Fibroblast of lung (primary cell): ENCODE measurements at regions not wholly inside any gene's neighbourhood (a gene's known extent, or its start where the extent isn't known, plus 50 kb on each side); places are given as distances from the start of the nearest gene placed in this dataset.
A peak's percentile ranks its signal among the peaks of the same experiment; 100 is the strongest.

Source experiments
- DNase-seq, 2 donors: peaks; one replicate each; pipeline versions ENCODE4 v3.0.0 to v3.0.0-alpha.2; 2010; ENCODE audit warnings: low read depth in 2 of 2
- H2AFZ ChIP-seq: 2 replicates; pipeline ENCODE4 v1.5.1; 2012; ENCODE audit warnings: low read length, control low read depth, inconsistent platforms
- H3K27ac ChIP-seq: 2 replicates; pipeline ENCODE4 v1.5.1; 2011; ENCODE audit warnings: low read length, control low read depth; ENCODE audit not compliant: insufficient read depth
- H3K27me3 ChIP-seq: 2 replicates; pipeline ENCODE4 v1.5.1; 2011; ENCODE audit warnings: mild to moderate bottlenecking, low read length; ENCODE audit not compliant: control insufficient read depth, insufficient read depth
- H3K36me3 ChIP-seq: 2 replicates; pipeline ENCODE4 v1.5.1; 2011; ENCODE audit warnings: low read length; ENCODE audit not compliant: control insufficient read depth, insufficient read depth
- H3K4me1 ChIP-seq: 2 replicates; pipeline ENCODE4 v1.5.1; 2011; ENCODE audit warnings: low read length; ENCODE audit not compliant: control insufficient read depth, insufficient read depth; ENCODE audit errors: extremely low read depth
- H3K4me2 ChIP-seq: 2 replicates; pipeline ENCODE4 v1.5.1; 2011; ENCODE audit warnings: low read length, control low read depth; ENCODE audit not compliant: insufficient read depth; ENCODE audit errors: extremely low read depth
- H3K4me3 ChIP-seq, 4 experiments: fragments of 200-600 bp in 1 of 4; sonication (generic) in 1 of 4; replicated peaks in 1 of 4; 2 replicates each; pipeline ENCODE4 v1.5.1; 2011 to 2016; ENCODE audit warnings: low read length in 4 of 4, low read depth in 3 of 4, mild to moderate bottlenecking in 3 of 4, control low read depth in 2 of 4, inconsistent platforms in 1 of 4, mixed read lengths in 1 of 4; ENCODE audit not compliant: insufficient read depth in 1 of 4; ENCODE audit errors: control extremely low read depth in 1 of 4
- H3K79me2 ChIP-seq: 2 replicates; pipeline ENCODE4 v1.5.1; 2012; ENCODE audit warnings: mild to moderate bottlenecking, low read length, inconsistent platforms; ENCODE audit not compliant: control insufficient read depth, insufficient read depth
- H3K9ac ChIP-seq: 2 replicates; pipeline ENCODE4 v1.5.1; 2011; ENCODE audit warnings: mild to moderate bottlenecking, low read length, control low read depth; ENCODE audit not compliant: insufficient read depth
- H3K9me3 ChIP-seq: 2 replicates; pipeline ENCODE4 v1.5.1; 2012; ENCODE audit warnings: low read depth, low read length; ENCODE audit not compliant: control insufficient read depth, insufficient read depth
- H4K20me1 ChIP-seq: 2 replicates; pipeline ENCODE4 v1.5.1; 2011; ENCODE audit warnings: low read length; ENCODE audit not compliant: control insufficient read depth, insufficient read depth; ENCODE audit errors: extremely low read depth
- EZH2 ChIP-seq: IDR thresholded peaks from 2 replicates; pipeline ENCODE4 v1.5.1; 2012; ENCODE audit warnings: low read length, control low read depth, mild to moderate bottlenecking; ENCODE audit errors: missing control alignments
- TF ChIP-seq, protein P1 (sequence below), 2 donors: IDR thresholded peaks in 1 of 2; conservative IDR thresholded peaks in 1 of 2; 1 replicate in 1 of 2; 2 replicates in 1 of 2; pipeline ENCODE4 v1.5.1; 2011 to 2012; ENCODE audit warnings: low read length in 2 of 2, control low read depth in 1 of 2, inconsistent platforms in 1 of 2, low read depth in 1 of 2, mild to moderate bottlenecking in 1 of 2

DNA sequence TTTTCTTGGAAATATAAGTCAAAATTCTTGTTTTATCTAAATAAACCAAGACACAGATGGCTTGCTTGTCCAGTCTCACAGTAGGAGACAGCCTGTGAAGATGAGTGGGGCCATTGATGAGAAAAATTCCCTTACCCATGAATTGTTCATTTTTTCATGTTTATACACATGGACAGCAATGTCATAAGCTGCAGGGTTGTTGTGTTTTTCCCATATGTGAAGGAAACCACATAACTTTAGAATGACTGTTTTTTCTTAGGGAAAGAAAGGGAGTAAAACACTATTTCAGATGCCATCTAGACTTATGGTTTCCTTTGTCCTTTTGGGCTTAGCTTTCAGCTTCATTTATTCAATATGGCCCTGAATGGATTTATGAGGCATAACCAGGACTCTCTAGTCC, 622.5 kb upstream of the NR5A2 start:
- Histone ChIP-seq H4K20me1 (no peaks in the 10 kb centered on the region), H3K36me3 (no peaks in the 10 kb centered on the region), H2AFZ (no peak overlapping the region), H3K27me3 (no peaks in the 10 kb centered on the region), H3K79me2 (no peaks in the 10 kb centered on the region), H3K27ac (no peak overlapping the region), H3K4me2 (peak overlapping the region; percentile 32), H3K9ac (no peak overlapping the region), H3K4me1 (peaks cover 13% of the 10 kb centered on the region), H3K4me3 (no peak overlapping the region), H3K9me3 (no peaks in the 10 kb centered on the region)
- no peak for TF ChIP-seq EZH2
- TF ChIP-seq, protein P1, sequence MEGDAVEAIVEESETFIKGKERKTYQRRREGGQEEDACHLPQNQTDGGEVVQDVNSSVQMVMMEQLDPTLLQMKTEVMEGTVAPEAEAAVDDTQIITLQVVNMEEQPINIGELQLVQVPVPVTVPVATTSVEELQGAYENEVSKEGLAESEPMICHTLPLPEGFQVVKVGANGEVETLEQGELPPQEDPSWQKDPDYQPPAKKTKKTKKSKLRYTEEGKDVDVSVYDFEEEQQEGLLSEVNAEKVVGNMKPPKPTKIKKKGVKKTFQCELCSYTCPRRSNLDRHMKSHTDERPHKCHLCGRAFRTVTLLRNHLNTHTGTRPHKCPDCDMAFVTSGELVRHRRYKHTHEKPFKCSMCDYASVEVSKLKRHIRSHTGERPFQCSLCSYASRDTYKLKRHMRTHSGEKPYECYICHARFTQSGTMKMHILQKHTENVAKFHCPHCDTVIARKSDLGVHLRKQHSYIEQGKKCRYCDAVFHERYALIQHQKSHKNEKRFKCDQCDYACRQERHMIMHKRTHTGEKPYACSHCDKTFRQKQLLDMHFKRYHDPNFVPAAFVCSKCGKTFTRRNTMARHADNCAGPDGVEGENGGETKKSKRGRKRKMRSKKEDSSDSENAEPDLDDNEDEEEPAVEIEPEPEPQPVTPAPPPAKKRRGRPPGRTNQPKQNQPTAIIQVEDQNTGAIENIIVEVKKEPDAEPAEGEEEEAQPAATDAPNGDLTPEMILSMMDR (conservative IDR thresholded peaks at IDR 0.05 in 1 of 2, IDR thresholded peaks at IDR 0.05 in 1 of 2; ENCODE audit: low read depth in 1 of 2, low read length in 2 of 2): no peak
- DNase-seq: peak; percentile 40 to 54

DNA sequence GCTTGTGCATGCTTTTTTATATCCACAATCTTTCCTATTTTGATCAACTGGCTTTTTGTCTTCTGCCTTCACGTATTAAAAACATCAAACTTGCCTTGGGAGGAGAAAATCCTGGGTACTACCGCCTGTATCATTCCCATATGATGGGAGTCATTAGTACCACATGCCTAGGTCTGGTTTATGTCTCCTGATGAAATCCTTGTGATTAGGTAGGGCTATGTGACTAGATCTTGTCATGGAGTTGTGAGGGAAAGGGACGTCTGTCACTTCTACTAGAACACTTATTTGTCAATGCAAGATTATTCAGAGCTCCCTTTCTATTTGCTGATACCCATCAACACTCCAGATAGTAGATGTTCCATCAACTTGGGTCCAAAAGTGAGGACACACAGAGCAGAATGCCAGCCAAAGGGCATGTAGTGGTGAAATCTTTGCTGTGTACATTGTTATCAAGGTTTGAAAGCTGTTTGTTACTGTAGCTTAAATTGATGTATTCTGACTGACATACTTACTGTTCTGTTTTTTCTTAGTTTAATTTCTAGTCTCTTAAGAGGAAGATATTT, 621.8 kb upstream of the NR5A2 start:
- no peak overlapping the region for H3K27ac ChIP-seq
- H3K4me1 ChIP-seq: peaks cover 13% of the 10 kb centered on the region
- no peaks in the 10 kb centered on the region for H4K20me1 ChIP-seq
- H3K4me3 ChIP-seq: no peak overlapping the region
- H3K9ac ChIP-seq: no peak overlapping the region
- TF ChIP-seq, protein P1 (conservative IDR thresholded peaks at IDR 0.05 in 1 of 2, IDR thresholded peaks at IDR 0.05 in 1 of 2; ENCODE audit: low read depth in 1 of 2, low read length in 2 of 2): no peak
- TF ChIP-seq EZH2: no peak
- no peaks in the 10 kb centered on the region for H3K9me3 ChIP-seq
- H3K36me3 ChIP-seq: no peaks in the 10 kb centered on the region
- no peaks in the 10 kb centered on the region for H3K27me3 ChIP-seq
- H3K4me2 ChIP-seq: no peak overlapping the region
- DNase-seq: no peak
- H2AFZ ChIP-seq: no peak overlapping the region
- no peaks in the 10 kb centered on the region for H3K79me2 ChIP-seq

DNA sequence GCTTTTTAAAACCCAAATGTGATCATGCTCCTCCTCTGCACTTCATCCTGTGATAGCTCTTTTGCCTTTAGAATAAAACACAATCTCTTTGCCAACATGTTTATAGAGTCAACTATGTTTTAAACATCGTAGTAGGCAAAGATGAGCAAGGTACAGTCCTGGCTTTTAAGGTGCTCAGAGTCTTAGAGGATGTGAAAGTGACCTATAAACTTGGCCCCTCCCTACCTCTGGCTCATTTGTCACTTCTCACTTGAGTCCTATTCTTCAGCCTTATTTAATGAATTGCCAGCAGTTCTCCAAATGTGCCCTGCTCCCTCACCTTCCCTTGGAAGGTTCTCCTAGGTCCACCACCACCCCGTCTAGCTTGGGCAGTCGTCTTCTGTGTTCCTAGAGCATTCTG, 617.0 kb upstream of the NR5A2 start:
- Histone ChIP-seq H3K4me1 (no peaks in the 10 kb centered on the region), H3K4me3 (no peak overlapping the region), H3K79me2 (no peaks in the 10 kb centered on the region), H3K27me3 (no peaks in the 10 kb centered on the region), H3K27ac (no peak overlapping the region), H3K36me3 (no peaks in the 10 kb centered on the region), H4K20me1 (no peaks in the 10 kb centered on the region), H3K9ac (no peak overlapping the region), H3K9me3 (no peaks in the 10 kb centered on the region), H2AFZ (no peak overlapping the region), H3K4me2 (no peak overlapping the region)
- no peak for DNase-seq
- no peak for TF ChIP-seq EZH2
- TF ChIP-seq, protein P1 (conservative IDR thresholded peaks at IDR 0.05 in 1 of 2, IDR thresholded peaks at IDR 0.05 in 1 of 2; ENCODE audit: low read depth in 1 of 2, low read length in 2 of 2): no peak
